OCI-M2 (cell line): ENCODE measurements at regions not wholly inside any gene's neighbourhood (a gene's known extent, or its start where the extent isn't known, plus 50 kb on each side); places are given as distances from the start of the nearest gene placed in this dataset.
"Not testable (repeated sequence)": the region's sequence is repeated elsewhere in the genome, so short reads cannot be mapped to it uniquely, and the experiment has no call there.

Experiments used
- DNase-seq: peaks from one replicate; lab custom pipeline; 2025; ENCODE audit not compliant: unreplicated experiment; lab: John Stamatoyannopoulos, UW

GRCh38 chr7:106452031-106452851 lies 167.5 kb upstream of the NAMPT start:
- no peak for DNase-seq

GRCh38 chr7:106451171-106451570 lies 166.4 kb upstream of the NAMPT start:
- DNase-seq, result no peak

GRCh38 chr7:106450716-106451115 lies 165.9 kb upstream of the NAMPT start:
- DNase-seq, result no peak

- no peak for DNase-seq
These were observed 164.4 kb upstream of the NAMPT start for GRCh38 chr7:106448992-106449859.

- no peak for DNase-seq
These were observed 163.7 kb upstream of the NAMPT start for GRCh38 chr7:106448346-106448991.

- DNase-seq, result no peak
These were observed 162.6 kb upstream of the NAMPT start for GRCh38 chr7:106447318-106447847.

- DNase-seq, result not testable (repeated sequence)
These were observed 160.6 kb upstream of the NAMPT start for GRCh38 chr7:106445366-106445765.

- no peak for DNase-seq
These were observed 159.4 kb upstream of the NAMPT start for GRCh38 chr7:106444068-106444655.

GRCh38 chr7:106443156-106443555 lies 158.4 kb upstream of the NAMPT start:
- DNase-seq, result no peak

GRCh38 chr7:106442476-106442875 lies 157.7 kb upstream of the NAMPT start:
- DNase-seq, result no peak

GRCh38 chr7:106441343-106441742 lies 156.6 kb upstream of the NAMPT start:
- not testable (repeated sequence) for DNase-seq

GRCh38 chr7:106436933-106437332 lies 152.2 kb upstream of the NAMPT start:
- DNase-seq, result not testable (repeated sequence)

GRCh38 chr7:106433377-106433776 lies 148.6 kb upstream of the NAMPT start:
- no peak for DNase-seq

GRCh38 chr7:106430535-106431455 lies 146.0 kb upstream of the NAMPT start:
- DNase-seq, result no peak

GRCh38 chr7:106430103-106430502 lies 145.3 kb upstream of the NAMPT start:
- no peak for DNase-seq

GRCh38 chr7:106426803-106427202 lies 142.0 kb upstream of the NAMPT start:
- DNase-seq, result no peak

- no peak for DNase-seq
These were observed 140.4 kb upstream of the NAMPT start for GRCh38 chr7:106425017-106425719.

GRCh38 chr7:106424476-106425016 lies 139.8 kb upstream of the NAMPT start:
- no peak for DNase-seq
